BJ (cell line): ENCODE measurements at regions not wholly inside any gene's neighbourhood (a gene's known extent, or its start where the extent isn't known, plus 50 kb on each side); places are given as distances from the start of the nearest gene placed in this dataset.

Experiments used
- CTCF ChIA-PET: fragments of 350-600 bp; formaldehyde crosslinking; extraction: SDS; loops from one replicate; lab custom pipeline; 2021; ENCODE audit warnings: antibody characterized with exemption, inconsistent platforms; lab: Yijun Ruan, JAX
- POLR2A ChIA-PET: fragments of 300-600 bp; sonication (Branson Sonifier 250); formaldehyde crosslinking; extraction: SDS; loops from one replicate; lab custom pipeline; 2021; ENCODE audit warnings: antibody characterized with exemption; lab: Charles Lee
- DNase-seq: peaks from one replicate; pipeline ENCODE4 v3.0.0-alpha.2; 2011; ENCODE audit warnings: low read depth
- H3K27me3 ChIP-seq: 2 replicates; pipeline ENCODE4 v1.6.0; 2011; ENCODE audit warnings: low read length; ENCODE audit not compliant: control insufficient read depth, insufficient read depth
- H3K36me3 ChIP-seq: 2 replicates; pipeline ENCODE4 v1.5.1; 2011; ENCODE audit warnings: low read length; ENCODE audit not compliant: control insufficient read depth, insufficient read depth
- H3K4me3 ChIP-seq: 2 replicates; pipeline ENCODE4 v1.5.1; 2011; ENCODE audit warnings: low read depth, mild to moderate bottlenecking, control low read depth, low read length
- TF ChIP-seq, protein P1 (sequence below): IDR thresholded peaks from 2 replicates; pipeline ENCODE4 v1.5.1; 2011; ENCODE audit warnings: low read depth, mild to moderate bottlenecking, control low read depth, inconsistent platforms, low read length, moderate library complexity; ENCODE audit not compliant: insufficient read depth

DNA sequence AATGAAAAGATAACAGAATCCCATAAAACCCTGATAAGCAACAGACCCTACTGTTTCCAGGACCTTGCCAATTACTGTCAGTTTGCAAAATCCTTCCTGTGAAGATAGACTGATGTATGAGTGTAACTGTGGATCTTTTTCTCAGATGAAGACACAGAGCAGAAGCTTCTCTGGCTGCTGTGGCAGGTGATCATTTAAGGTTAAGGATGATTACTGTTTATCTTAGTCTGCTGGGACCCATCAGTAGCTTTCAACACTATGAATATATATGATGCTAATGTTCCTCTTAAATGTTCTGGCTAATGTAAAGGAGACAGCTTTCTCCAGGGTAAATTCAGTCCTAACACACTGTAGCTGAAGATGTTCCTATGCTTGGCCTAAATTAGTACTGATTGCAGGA is 56.0 kb upstream of the CTTNBP2 start:
- no peak overlapping the region for H3K4me3 ChIP-seq
- ChIA-PET CTCF (no interaction called here), POLR2A (no interaction called here)
- DNase-seq: no peak
- H3K27me3 ChIP-seq: no peaks in the 10 kb centered on the region
- TF ChIP-seq, protein P1, sequence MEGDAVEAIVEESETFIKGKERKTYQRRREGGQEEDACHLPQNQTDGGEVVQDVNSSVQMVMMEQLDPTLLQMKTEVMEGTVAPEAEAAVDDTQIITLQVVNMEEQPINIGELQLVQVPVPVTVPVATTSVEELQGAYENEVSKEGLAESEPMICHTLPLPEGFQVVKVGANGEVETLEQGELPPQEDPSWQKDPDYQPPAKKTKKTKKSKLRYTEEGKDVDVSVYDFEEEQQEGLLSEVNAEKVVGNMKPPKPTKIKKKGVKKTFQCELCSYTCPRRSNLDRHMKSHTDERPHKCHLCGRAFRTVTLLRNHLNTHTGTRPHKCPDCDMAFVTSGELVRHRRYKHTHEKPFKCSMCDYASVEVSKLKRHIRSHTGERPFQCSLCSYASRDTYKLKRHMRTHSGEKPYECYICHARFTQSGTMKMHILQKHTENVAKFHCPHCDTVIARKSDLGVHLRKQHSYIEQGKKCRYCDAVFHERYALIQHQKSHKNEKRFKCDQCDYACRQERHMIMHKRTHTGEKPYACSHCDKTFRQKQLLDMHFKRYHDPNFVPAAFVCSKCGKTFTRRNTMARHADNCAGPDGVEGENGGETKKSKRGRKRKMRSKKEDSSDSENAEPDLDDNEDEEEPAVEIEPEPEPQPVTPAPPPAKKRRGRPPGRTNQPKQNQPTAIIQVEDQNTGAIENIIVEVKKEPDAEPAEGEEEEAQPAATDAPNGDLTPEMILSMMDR: no peak
- H3K36me3 ChIP-seq: no peaks in the 10 kb centered on the region

DNA sequence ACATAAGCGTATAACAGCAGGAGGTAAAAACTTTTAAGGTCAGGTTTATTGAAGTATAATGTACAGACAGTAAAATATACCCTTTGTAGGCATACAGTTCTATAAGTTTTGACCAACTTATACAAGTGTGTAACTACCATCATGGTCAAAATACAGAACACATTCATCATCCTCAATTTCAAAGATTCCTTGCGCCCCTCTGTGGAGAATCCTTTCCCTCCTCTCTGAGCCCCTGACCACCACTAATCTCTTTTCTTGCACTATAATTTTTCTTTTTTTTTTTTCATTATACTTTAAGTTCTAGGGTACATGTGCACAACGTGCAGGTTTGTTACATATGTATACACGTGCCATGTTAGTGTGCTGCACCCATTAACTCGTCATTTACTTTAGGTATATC is 58.1 kb upstream of the CTTNBP2 start:
- POLR2A ChIA-PET: no interaction called here
- Histone ChIP-seq H3K36me3 (no peaks in the 10 kb centered on the region), H3K4me3 (no peak overlapping the region), H3K27me3 (no peaks in the 10 kb centered on the region)
- no peak for DNase-seq
- TF ChIP-seq, protein P1: no peak
- CTCF ChIA-PET: no interaction called here

DNA sequence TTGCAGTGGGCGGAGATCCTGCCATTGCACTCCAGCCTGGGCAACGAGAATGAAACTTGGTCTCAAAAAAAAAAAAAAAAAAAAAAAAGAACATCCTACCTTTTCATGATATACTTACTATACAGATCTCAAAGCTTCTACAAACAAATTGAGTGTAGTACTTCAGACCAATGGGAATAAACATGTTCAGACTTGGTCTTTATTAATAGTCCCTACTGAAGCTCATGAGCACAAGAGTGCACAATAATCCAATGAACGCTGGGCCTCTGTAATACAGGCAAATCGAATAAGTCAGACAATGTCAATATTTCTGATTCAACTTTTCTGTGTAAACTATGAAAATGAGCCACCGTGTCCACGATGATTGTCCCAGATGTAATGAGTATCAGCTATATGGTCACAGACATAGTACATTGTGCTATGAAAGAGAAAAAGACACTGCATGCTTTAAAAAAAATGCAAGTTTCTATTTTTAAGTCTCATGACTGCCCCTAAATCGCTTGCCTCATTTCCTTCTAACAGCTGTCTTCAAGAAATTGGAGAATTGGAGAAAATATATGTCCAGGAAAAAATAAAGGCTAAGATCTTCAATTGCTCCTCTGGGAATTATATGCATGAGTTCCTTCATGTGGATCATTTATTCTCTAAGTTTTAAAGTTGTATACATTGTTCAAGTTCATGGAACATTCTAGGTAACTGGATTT is 64.0 kb upstream of the CTTNBP2 start:
- DNase-seq: no peak
- Histone ChIP-seq H3K27me3 (no peaks in the 10 kb centered on the region), H3K36me3 (no peaks in the 10 kb centered on the region), H3K4me3 (no peak overlapping the region)
- ChIA-PET CTCF (interaction anchor here (1.0 kb wide), 1 partner anchor 16 kb away, joined by 3 read pairs; no protein-coding TSS in a partner anchor), POLR2A (no interaction called here)
- TF ChIP-seq, protein P1: no peak

DNA sequence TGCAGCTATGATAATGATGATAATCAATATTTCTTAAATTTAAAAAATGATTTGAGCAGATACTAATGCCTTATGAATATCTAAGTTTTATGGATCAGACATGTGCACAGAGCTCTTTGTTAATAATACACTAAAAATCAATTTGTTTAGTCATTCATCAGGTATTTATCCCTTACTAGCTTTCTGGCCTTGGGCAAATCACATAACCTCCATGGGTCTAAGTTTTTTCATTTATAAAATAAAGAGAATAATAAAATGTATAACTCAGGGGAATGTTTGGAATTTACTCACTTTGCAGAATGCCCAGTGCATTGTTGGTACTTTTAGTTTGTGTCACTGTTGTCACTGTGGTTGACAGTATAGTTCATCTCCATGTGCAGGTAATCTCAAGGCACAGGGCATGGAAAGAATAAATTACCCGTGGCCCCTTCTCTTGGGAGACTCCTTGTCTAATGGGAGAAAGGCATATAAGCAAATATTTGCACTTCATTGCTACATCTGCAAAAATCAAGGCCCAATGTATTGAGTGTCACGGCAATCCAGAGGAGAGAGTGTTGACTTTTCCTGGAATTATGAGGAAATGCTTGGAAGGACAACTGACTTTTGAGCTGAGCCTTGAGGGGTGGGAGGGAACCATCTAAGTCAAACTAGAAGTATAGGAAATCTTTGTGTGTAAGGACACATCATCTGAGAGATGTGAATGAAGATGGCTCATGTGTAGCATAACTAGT is 64.7 kb upstream of the CTTNBP2 start:
- no peaks in the 10 kb centered on the region for H3K27me3 ChIP-seq
- DNase-seq: no peak
- CTCF ChIA-PET: interaction anchor here (1.0 kb wide), 1 partner anchor 17 kb away, joined by 3 read pairs; no protein-coding TSS in a partner anchor
- H3K4me3 ChIP-seq: no peak overlapping the region
- TF ChIP-seq, protein P1: no peak
- POLR2A ChIA-PET: no interaction called here
- H3K36me3 ChIP-seq: no peaks in the 10 kb centered on the region

DNA sequence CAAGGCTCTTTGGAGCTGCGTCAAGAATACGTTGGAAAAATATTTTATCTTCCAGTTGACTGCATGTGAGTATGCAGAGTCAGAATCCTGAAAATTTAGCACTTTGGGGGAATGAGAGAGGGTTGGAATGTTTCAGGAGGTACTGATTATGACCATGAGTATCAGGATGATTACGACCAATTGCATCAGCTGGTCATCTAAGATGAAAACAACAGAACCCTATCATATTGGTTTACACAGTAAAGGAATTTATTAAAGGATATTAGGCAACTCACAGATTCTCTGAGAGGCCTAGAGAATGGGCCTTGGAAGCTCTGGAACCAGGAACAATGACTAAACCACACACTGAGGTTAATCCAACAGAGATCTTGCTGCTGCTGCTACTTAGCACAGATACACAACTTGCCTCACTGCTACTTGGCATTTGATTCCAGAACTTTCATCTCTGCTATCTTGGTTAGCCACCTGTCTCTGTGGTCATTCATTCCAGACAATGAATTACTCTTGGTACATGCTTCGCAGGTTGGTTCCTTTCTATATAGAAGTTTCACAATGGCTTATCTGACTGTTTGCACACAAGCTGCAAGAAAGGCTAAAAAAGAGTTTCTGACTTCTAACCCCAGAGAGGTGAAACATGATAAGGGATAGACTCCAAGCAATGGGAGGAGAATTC is 68.0 kb upstream of the CTTNBP2 start:
- ChIA-PET CTCF (no interaction called here), POLR2A (no interaction called here)
- Histone ChIP-seq H3K36me3 (no peaks in the 10 kb centered on the region), H3K4me3 (no peak overlapping the region), H3K27me3 (no peaks in the 10 kb centered on the region)
- no peak for DNase-seq
- TF ChIP-seq, protein P1: no peak
